ENCODE measurements at regions not wholly inside any gene's neighbourhood (a gene's known extent, or its start where the extent isn't known, plus 50 kb on each side); places are given as distances from the start of the nearest gene placed in this dataset.

DNA sequence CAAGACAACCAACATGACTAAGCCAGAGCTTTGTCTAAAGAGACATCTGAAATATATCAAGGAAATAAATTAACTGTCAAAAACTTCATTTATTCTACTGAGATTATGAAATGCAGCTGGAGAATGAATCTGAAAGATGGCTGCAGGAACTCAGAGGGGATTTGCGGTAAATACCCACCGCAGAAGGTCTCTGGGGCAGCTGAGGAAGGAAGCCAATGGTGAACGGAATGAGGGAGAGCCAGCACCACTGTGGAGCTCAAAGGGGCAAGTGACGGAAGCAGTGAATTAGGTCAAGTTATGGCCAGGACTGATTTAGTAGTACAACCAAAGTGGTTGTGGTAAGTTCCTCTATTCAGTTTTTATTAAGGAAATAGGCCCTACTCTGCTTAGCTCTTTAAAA lies 215.3 kb upstream of the GLI3 start:
- DNase-seq = no peak
- Mint-ChIP-seq H3K36me3 (ENCODE audit: low read depth) (no peaks in the 10 kb centered on the region), H3K9me3 (peaks cover 4% of the 10 kb centered on the region), H3K4me3 (no peak overlapping the region), H3K4me1 (peaks cover 44% of the 10 kb centered on the region), H3K27me3 (ENCODE audit: low read depth, poor library complexity) (peaks cover 3% of the 10 kb centered on the region), H3K27ac (no peak overlapping the region)
- TF ChIP-seq CTCF (IDR thresholded peaks at IDR 0.05) = no peak

GRCh38 chr7:42449431-42449830 lies 212.4 kb upstream of the GLI3 start:
- Mint-ChIP-seq H3K27me3 (ENCODE audit: low read depth, poor library complexity) (peaks cover 3% of the 10 kb centered on the region), H3K36me3 (ENCODE audit: low read depth) (no peaks in the 10 kb centered on the region), H3K4me3 (no peak overlapping the region), H3K27ac (no peak overlapping the region), H3K4me1 (peaks cover 14% of the 10 kb centered on the region), H3K9me3 (peaks cover 24% of the 10 kb centered on the region)
- TF ChIP-seq CTCF (IDR thresholded peaks at IDR 0.05) = no peak
- no peak for DNase-seq

- TF ChIP-seq CTCF (IDR thresholded peaks at IDR 0.05) = no peak
- Mint-ChIP-seq H3K4me1 (peaks cover 9% of the 10 kb centered on the region), H3K9me3 (peaks cover 27% of the 10 kb centered on the region), H3K27ac (no peak overlapping the region), H3K4me3 (no peak overlapping the region), H3K36me3 (ENCODE audit: low read depth) (no peaks in the 10 kb centered on the region), H3K27me3 (ENCODE audit: low read depth, poor library complexity) (peaks cover 3% of the 10 kb centered on the region)
- no peak for DNase-seq
Observed at GRCh38 chr7:42448901-42449300, 211.9 kb upstream of the GLI3 start.

- no peak overlapping the region for H3K27ac Mint-ChIP-seq
- H3K4me1 Mint-ChIP-seq = no peaks in the 10 kb centered on the region
- no peak for TF ChIP-seq CTCF (IDR thresholded peaks at IDR 0.05)
- peaks cover 3% of the 10 kb centered on the region for H3K27me3 Mint-ChIP-seq (ENCODE audit: low read depth, poor library complexity)
- peaks cover under 1% of the 10 kb centered on the region for H3K36me3 Mint-ChIP-seq (ENCODE audit: low read depth)
- H3K9me3 Mint-ChIP-seq = peaks cover 50% of the 10 kb centered on the region
- DNase-seq = no peak
- H3K4me3 Mint-ChIP-seq = no peak overlapping the region
Observed at GRCh38 chr7:42445691-42446090, 208.7 kb upstream of the GLI3 start.

DNA sequence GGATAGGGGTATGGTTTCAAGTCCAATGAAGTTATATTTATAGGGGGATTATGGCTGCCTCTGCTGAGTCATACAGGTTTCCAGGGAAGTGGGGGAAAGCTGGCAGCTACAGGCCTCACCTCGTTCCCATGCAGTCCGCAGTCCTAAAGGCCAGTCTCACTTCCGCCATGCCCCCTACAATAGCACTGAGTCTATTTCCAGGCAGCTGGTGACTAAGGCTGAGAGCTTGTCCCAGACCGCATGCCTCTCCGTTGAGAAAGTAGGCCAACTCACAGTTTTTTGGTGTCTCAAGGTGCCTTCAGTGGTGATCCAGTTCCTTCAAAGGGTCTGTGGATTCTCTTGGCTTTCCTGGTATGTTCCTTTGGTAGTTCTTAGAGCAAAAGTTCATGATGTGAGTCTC lies 203.9 kb upstream of the GLI3 start:
- H3K27ac Mint-ChIP-seq = no peak overlapping the region
- peaks cover 91% of the 10 kb centered on the region for H3K9me3 Mint-ChIP-seq
- H3K36me3 Mint-ChIP-seq (ENCODE audit: low read depth) = peaks cover 27% of the 10 kb centered on the region

More for the DNA sequence above, 203.9 kb upstream of the GLI3 start:
- no peak for DNase-seq
- Mint-ChIP-seq H3K4me3 (no peak overlapping the region), H3K4me1 (no peaks in the 10 kb centered on the region), H3K27me3 (ENCODE audit: low read depth, poor library complexity) (no peaks in the 10 kb centered on the region)
- no peak for TF ChIP-seq CTCF (IDR thresholded peaks at IDR 0.05)

Data from nephron progenitor cell (in vitro differentiated cells).